PC-9 (cell line): ENCODE measurements at regions not wholly inside any gene's neighbourhood (a gene's known extent, or its start where the extent isn't known, plus 50 kb on each side); places are given as distances from the start of the nearest gene placed in this dataset.
A peak's percentile ranks its signal among the peaks of the same experiment; 100 is the strongest.

ENCODE experiments used
- BruUV-seq: library from RNA; stranded (reverse); fragments of 400-500 nt; replicated peaks from 2 replicates; lab custom pipeline; 2021; lab: Mats Ljungman, UMichigan
- CTCF ChIA-PET: fragments of 300-600 bp; sonication (Branson Sonifier 250); formaldehyde crosslinking; loops from one replicate; lab custom pipeline; 2022; ENCODE audit warnings: antibody characterized with exemption; lab: Charles Lee
- POLR2A ChIA-PET: fragments of 300-600 bp; sonication (Branson Sonifier 250); formaldehyde crosslinking; loops from one replicate; lab custom pipeline; 2022; ENCODE audit warnings: antibody characterized with exemption; ENCODE audit not compliant: unreplicated experiment; lab: Charles Lee
- DNase-seq, 2 experiments: peaks; one replicate each; pipeline versions ENCODE4 v3.0.0 to v3.0.0-alpha.2; 2015 to 2022; ENCODE audit warnings: mixed read lengths in 1 of 2
- H2AFZ ChIP-seq: fragments of 200-600 bp; sonication (generic); 2 replicates; pipeline ENCODE4 v1.8.1; 2017; ENCODE audit warnings: antibody characterized with exemption
- H3F3A ChIP-seq: fragments of 200-600 bp; sonication (generic); 2 replicates; pipeline ENCODE4 v1.8.1; 2017; ENCODE audit warnings: antibody characterized with exemption, mild to moderate bottlenecking, low read depth; ENCODE audit not compliant: insufficient read depth
- H3K27ac ChIP-seq: fragments of 200-600 bp; sonication (generic); 2 replicates; pipeline ENCODE4 v1.6.1; 2016; ENCODE audit warnings: mixed run types
- H3K27me3 ChIP-seq: fragments of 200-600 bp; sonication (generic); 2 replicates; pipeline ENCODE4 v1.6.1; 2016; ENCODE audit warnings: low read depth, mixed run types; ENCODE audit not compliant: insufficient read depth
- H3K36me3 ChIP-seq: fragments of 200-600 bp; sonication (generic); 2 replicates; pipeline ENCODE4 v1.6.1; 2016; ENCODE audit warnings: low read depth, mixed run types
- H3K4me1 ChIP-seq: fragments of 200-600 bp; sonication (generic); replicated peaks from 2 replicates; pipeline ENCODE4 v1.6.1; 2016; ENCODE audit warnings: mixed run types; ENCODE audit not compliant: insufficient read depth
- H3K4me2 ChIP-seq: fragments of 200-600 bp; sonication (generic); 2 replicates; pipeline ENCODE4 v1.6.1; 2017; ENCODE audit warnings: mixed run types
- H3K4me3 ChIP-seq: fragments of 200-600 bp; sonication (generic); 2 replicates; pipeline ENCODE4 v1.6.1; 2016; ENCODE audit warnings: mixed run types
- H3K79me2 ChIP-seq: fragments of 200-600 bp; sonication (generic); 2 replicates; pipeline ENCODE4 v1.6.1; 2017; ENCODE audit warnings: low read depth, mixed run types
- H3K9me2 ChIP-seq: fragments of 200-600 bp; sonication (generic); 2 replicates; pipeline ENCODE4 v1.8.1; 2017; ENCODE audit warnings: mild to moderate bottlenecking; ENCODE audit not compliant: insufficient read depth
- H3K9me3 ChIP-seq: fragments of 200-600 bp; sonication (generic); 2 replicates; pipeline ENCODE4 v1.8.1; 2016; ENCODE audit warnings: low read depth; ENCODE audit not compliant: insufficient read depth
- H4K20me1 ChIP-seq: fragments of 200-600 bp; sonication (generic); 2 replicates; pipeline ENCODE4 v1.8.1; 2017; ENCODE audit not compliant: insufficient read depth
- EZH2 ChIP-seq: fragments of 200-600 bp; sonication (generic); IDR thresholded peaks from 2 replicates; pipeline ENCODE4 v1.8.0; 2017; ENCODE audit warnings: antibody characterized with exemption, low read depth
- intact Hi-C: fragments of 100-400 bp; cut with micrococcal nuclease; formaldehyde crosslinking; loops from one replicate; pipeline ENCODE4 v1.10.0; 2022; ENCODE audit not compliant: unreplicated experiment
- TF ChIP-seq, protein P1 (sequence below): fragments of 200-600 bp; sonication (generic); conservative IDR thresholded peaks from 2 replicates; pipeline ENCODE4 v1.6.1; 2017; ENCODE audit warnings: mixed run types, antibody characterized with exemption, mild to moderate bottlenecking, moderate library complexity

DNA sequence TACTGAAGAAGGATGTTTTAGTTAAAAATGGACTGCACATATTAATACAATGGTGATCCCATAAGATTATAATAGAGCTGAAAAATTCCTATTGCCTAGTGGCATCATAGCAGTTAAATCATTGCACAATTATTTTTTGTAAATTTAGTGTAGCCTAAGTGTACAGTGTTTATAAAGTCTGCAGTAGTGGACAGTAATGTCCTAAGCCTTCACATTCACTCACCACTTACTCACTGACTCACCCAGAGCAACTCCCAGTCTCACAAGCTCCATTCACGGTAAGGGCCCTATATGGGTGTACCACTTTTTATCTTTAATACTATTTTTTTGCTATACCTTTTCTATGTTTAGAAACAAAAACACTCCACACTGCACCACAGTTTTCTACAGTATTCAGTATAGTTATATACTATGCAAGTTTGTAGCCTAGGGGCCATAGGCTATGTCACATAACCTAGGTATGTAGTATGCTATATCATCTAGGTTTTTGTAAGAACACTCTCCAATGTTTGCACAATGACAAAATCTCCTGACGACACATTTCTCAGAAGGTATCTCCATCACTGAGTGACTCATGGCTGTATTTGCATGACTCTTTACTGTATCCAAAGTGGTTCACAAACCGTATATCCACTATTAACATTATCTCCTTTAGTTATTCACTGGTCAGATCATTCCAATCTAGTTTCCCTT is 536.0 kb downstream of the KLF12 start:
- Histone ChIP-seq H3K4me3 (no peak overlapping the region), H2AFZ (no peak overlapping the region), H3K27me3 (no peaks in the 10 kb centered on the region), H3K36me3 (no peaks in the 10 kb centered on the region), H3K4me1 (peaks cover 19% of the 10 kb centered on the region), H3K4me2 (peak overlapping the region; percentile 32), H3K27ac (peak overlapping the region; percentile 70), H3K79me2 (no peaks in the 10 kb centered on the region), H3K9me3 (peaks cover 7% of the 10 kb centered on the region), H3F3A (peaks cover 22% of the 10 kb centered on the region), H4K20me1 (no peaks in the 10 kb centered on the region), H3K9me2 (no peaks in the 10 kb centered on the region)
- CTCF ChIA-PET, result no interaction called here
- POLR2A ChIA-PET, result no interaction called here
- no TSS peak for BruUV-seq
- DNase-seq, result peak; percentile 4 to 94
- intact Hi-C loops, result no loop called here
- TF ChIP-seq, protein P1, sequence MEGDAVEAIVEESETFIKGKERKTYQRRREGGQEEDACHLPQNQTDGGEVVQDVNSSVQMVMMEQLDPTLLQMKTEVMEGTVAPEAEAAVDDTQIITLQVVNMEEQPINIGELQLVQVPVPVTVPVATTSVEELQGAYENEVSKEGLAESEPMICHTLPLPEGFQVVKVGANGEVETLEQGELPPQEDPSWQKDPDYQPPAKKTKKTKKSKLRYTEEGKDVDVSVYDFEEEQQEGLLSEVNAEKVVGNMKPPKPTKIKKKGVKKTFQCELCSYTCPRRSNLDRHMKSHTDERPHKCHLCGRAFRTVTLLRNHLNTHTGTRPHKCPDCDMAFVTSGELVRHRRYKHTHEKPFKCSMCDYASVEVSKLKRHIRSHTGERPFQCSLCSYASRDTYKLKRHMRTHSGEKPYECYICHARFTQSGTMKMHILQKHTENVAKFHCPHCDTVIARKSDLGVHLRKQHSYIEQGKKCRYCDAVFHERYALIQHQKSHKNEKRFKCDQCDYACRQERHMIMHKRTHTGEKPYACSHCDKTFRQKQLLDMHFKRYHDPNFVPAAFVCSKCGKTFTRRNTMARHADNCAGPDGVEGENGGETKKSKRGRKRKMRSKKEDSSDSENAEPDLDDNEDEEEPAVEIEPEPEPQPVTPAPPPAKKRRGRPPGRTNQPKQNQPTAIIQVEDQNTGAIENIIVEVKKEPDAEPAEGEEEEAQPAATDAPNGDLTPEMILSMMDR, result no peak
- TF ChIP-seq EZH2, result no peak

DNA sequence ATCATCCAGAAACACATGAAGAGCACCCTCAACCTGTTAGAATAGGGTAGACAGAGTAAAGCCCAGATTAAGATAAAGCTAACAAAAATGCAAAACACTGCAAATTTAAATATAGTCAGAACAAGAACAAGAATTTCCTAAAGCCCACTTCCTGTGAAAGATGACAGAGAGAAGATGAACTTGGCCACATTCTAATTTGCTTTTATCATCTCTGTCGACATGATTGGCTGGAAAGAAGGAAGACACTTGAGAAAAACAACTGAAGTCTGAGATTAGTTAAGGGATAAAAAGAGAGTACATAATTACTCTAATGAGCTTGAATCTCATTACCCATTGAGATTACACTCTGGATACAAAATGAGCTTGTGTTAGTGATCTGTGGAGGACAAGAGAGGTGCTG is 537.6 kb downstream of the KLF5 start:
- Histone ChIP-seq H3F3A (peaks cover 22% of the 10 kb centered on the region), H3K4me1 (peaks cover 19% of the 10 kb centered on the region), H4K20me1 (no peaks in the 10 kb centered on the region), H3K4me2 (no peak overlapping the region), H2AFZ (no peak overlapping the region), H3K9me2 (no peaks in the 10 kb centered on the region), H3K27me3 (no peaks in the 10 kb centered on the region), H3K36me3 (no peaks in the 10 kb centered on the region), H3K79me2 (no peaks in the 10 kb centered on the region), H3K4me3 (no peak overlapping the region), H3K27ac (no peak overlapping the region), H3K9me3 (peaks cover 7% of the 10 kb centered on the region)
- no peak for TF ChIP-seq EZH2
- TF ChIP-seq, protein P1, result no peak
- intact Hi-C loops, result no loop called here
- ChIA-PET POLR2A (interaction anchor here (0.8 kb wide), 1 partner anchor 167 kb away, joined by 8 read pairs; no protein-coding TSS in a partner anchor), CTCF (no interaction called here)
- DNase-seq, result no peak
- BruUV-seq, result no TSS peak

DNA sequence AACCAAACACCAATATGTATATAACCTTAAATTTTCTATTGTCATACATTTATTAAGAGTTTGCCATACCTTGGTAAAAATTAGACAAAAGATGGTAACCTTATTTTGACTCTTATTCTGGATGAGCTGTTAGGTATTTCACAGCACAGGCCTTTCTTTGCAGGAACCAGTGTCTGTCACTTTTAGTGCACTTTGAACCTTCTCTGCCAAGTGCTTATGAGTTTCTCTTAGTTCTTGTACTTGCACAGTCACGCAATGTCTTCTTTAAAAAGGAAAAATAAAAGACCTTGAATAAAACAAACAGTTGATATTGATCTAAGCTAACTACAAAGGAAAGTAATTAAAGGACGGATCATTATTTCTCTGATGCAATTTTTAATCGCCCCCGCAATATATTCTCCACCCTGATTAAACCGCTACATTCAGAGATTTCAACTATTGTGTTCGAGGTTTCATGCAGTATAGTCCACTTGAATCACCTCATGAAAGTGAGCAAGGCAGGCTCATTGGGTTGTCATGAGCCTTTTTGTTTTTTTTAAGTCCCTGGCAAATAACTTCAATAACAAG is 534.5 kb downstream of the KLF5 start:
- DNase-seq, result no peak
- no peak overlapping the region for H2AFZ ChIP-seq
- no peaks in the 10 kb centered on the region for H4K20me1 ChIP-seq
- no peaks in the 10 kb centered on the region; the same call in 1 of the 2 replicates for H3K9me2 ChIP-seq
- peaks cover 12% of the 10 kb centered on the region for H3F3A ChIP-seq
- H3K27me3 ChIP-seq, result no peaks in the 10 kb centered on the region
- POLR2A ChIA-PET, result no interaction called here
- no peaks in the 10 kb centered on the region for H3K79me2 ChIP-seq
- CTCF ChIA-PET, result no interaction called here
- no peak overlapping the region for H3K4me3 ChIP-seq
- TF ChIP-seq, protein P1, result no peak
- no peak for TF ChIP-seq EZH2
- H3K36me3 ChIP-seq, result no peaks in the 10 kb centered on the region
- intact Hi-C loops, result no loop called here
- BruUV-seq, result no TSS peak
- peaks cover 14% of the 10 kb centered on the region for H3K4me1 ChIP-seq
- peaks cover 2% of the 10 kb centered on the region; the same call in 1 of the 2 replicates for H3K9me3 ChIP-seq
- no peak overlapping the region for H3K4me2 ChIP-seq
- H3K27ac ChIP-seq, result no peak overlapping the region
